Activated CD4-positive, alpha-beta T cell treated with anti-CD3 and anti-CD28 coated beads for 24 hours (primary cell): ENCODE measurements at regions not wholly inside any gene's neighbourhood (a gene's known extent, or its start where the extent isn't known, plus 50 kb on each side); places are given as distances from the start of the nearest gene placed in this dataset.

Source experiments
- DNase-seq, 2 donors: peaks; one replicate each; pipeline ENCODE4 v3.0.0-alpha.2; 2020; ENCODE audit warnings: low read depth in 2 of 2

GRCh38 chr19:33947265-33947964, 150.7 kb downstream of the KCTD15 start:
- no peak for DNase-seq

- no peak for DNase-seq
Observed at GRCh38 chr19:33948651-33949335, 152.1 kb downstream of the KCTD15 start.

- no peak for DNase-seq
Observed at GRCh38 chr19:33950091-33950750, 153.6 kb downstream of the KCTD15 start.

- no peak for DNase-seq
Observed at GRCh38 chr19:33953023-33953422, 156.4 kb downstream of the KCTD15 start.

- DNase-seq: no peak
Observed at GRCh38 chr19:33953592-33953991, 156.9 kb downstream of the KCTD15 start.

- DNase-seq: no peak
Observed at GRCh38 chr19:33954686-33955085, 158.0 kb downstream of the KCTD15 start.

- DNase-seq: no peak
Observed at GRCh38 chr19:33956941-33957340, 160.3 kb downstream of the KCTD15 start.

GRCh38 chr19:33957804-33958203, 161.1 kb downstream of the KCTD15 start:
- no peak for DNase-seq

GRCh38 chr19:33960566-33960965, 163.9 kb downstream of the KCTD15 start:
- DNase-seq: no peak

GRCh38 chr19:33962161-33962560, 165.5 kb downstream of the KCTD15 start:
- no peak for DNase-seq

- no peak for DNase-seq
Observed at GRCh38 chr19:33963514-33963913, 166.8 kb downstream of the KCTD15 start.

GRCh38 chr19:33971073-33971472, 174.4 kb downstream of the KCTD15 start:
- DNase-seq: no peak

- DNase-seq: no peak
Observed at GRCh38 chr19:33977756-33978685, 181.4 kb downstream of the KCTD15 start.

- no peak for DNase-seq
Observed at GRCh38 chr19:33982706-33983105, 186.0 kb downstream of the KCTD15 start.

- DNase-seq: no peak
Observed at GRCh38 chr19:33988601-33989000, 183.7 kb upstream of the LSM14A start.

GRCh38 chr19:33997690-33998089, 174.6 kb upstream of the LSM14A start:
- DNase-seq: no peak

GRCh38 chr19:33998302-33998701, 174.0 kb upstream of the LSM14A start:
- DNase-seq: no peak

- no peak for DNase-seq
Observed at GRCh38 chr19:33998739-33999345, 173.5 kb upstream of the LSM14A start.

GRCh38 chr19:34017024-34017423, 155.3 kb upstream of the LSM14A start:
- no peak for DNase-seq

GRCh38 chr19:34017601-34018000, 154.7 kb upstream of the LSM14A start:
- no peak for DNase-seq

GRCh38 chr19:34018546-34018945, 153.8 kb upstream of the LSM14A start:
- DNase-seq: no peak
